Activated naive CD4-positive, alpha-beta T cell treated with anti-CD3 and anti-CD28 coated beads, Interleukin-2, amount 50 U/mL, for 16 hours (primary cell): ENCODE measurements at regions not wholly inside any gene's neighbourhood (a gene's known extent, or its start where the extent isn't known, plus 50 kb on each side); places are given as distances from the start of the nearest gene placed in this dataset.

Experiments
- DNase-seq: peaks from one replicate; pipeline ENCODE4 v3.0.0-alpha.2; 2020

DNA sequence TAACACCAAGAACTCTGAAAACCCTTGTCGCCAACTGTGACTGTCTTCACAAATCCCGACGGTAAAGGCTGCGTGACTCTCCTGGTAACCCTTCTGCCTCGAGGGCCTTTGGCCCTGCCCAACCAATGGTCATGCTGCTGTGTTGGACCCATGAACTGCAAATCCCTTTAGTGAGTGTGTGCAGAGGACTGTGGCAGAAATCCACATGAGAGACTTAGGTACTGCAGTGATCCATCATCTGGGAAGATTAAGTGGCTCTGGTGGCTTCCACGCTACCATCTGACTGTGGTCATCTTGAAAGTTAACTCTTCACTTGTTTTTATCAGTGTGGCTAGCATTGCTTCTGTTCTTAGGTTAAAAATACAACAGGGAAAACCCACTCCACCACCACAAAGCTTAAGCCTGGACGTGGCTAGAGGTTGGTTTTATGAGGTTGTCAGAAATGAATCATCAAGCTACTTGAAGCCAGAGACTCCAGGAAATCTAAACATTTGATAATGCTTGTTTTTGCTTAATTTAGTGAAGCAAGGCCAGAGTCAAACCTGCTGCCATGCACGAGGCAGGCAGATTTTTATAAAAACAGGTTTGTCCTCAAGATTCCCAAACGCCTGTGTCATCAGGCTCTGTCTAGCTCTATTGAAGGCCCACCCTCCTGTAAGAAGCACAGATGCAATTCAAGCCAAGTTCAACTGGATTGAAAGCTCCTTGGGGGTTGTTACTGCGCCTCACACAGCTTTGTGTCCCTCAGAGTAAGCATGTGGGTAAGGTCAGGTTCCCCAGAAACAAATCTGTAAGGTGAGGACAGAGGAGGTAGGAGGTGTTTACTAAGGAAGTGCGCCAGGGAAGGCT is 52.7 kb upstream of the ERCC6L2 start:
- no peak for DNase-seq

DNA sequence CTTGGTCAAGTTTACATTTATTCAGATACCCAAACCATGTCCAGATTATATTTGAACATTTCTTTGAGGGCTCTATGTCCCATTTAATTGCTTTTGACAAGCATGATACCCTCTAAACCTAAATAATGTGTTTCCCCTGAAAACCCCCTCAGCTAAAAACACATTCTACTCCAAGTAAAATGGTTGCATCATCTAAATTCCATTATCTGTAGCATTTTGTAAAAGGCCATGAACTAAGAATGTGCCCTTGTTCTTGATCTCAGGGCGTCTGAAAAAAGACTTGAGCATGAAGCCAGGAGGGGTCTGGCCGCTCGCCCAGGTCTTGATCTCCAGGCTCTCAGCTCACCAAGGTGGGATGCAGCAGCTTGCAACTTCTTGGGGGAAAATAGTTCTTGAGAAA is 53.5 kb upstream of the ERCC6L2 start:
- DNase-seq, result no peak

DNA sequence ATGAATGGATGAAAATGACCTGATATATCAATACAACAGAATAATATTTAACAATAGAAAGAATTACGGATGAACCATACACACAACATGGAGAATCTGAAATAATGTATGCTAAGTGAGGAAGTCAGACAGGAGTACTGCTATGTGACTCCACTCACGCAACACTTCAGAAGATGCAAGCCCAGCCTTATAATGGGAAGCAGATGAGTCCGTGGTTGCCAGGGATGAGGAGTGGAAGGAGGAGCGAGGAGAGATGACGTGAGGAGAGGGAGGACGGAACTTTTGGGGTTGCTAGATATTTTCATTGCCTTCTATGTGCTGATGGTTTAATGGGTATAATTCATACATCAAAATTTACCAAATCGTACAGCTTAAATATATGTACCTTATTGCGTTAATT is 55.4 kb upstream of the ERCC6L2 start:
- no peak for DNase-seq

DNA sequence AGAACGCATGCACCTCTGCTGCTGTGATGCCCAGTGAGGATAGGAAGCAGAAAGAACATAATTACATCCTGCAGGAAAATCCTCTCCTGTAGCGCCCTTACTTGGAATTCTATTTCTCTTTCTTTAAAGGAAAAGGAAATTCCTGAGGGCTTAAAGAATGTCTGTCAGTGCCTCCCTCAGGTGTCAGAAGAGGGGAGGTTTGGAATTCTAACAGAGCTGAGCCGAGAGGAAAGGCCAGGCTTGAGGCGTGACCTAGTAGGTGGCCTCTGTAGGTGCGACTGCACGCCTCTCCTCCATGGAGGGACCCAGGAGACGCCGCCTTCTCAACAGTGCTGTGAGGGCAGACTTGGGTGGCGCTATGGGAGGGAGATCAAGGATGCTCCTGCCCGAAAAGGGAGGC is 55.9 kb upstream of the ERCC6L2 start:
- no peak for DNase-seq

DNA sequence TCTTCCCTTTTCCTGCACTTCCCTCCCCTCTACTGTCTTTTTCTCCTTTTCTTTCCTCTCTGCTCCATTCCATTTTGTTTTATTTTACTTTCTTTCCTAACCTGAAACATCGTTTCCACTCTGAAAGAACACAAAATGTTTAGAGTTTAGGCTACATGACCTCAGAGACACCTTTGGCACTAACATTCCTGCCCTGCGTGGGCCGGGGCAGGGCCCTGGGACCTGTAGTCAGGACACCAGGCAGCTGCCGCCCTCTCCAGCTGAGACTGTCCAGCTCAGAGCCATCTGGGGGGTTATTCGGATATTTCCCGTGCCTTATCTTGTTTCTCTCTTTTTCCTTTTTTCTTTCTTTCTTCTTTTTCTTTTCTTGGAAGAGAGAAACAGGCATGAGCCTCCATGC is 58.3 kb upstream of the ERCC6L2 start:
- no peak for DNase-seq

DNA sequence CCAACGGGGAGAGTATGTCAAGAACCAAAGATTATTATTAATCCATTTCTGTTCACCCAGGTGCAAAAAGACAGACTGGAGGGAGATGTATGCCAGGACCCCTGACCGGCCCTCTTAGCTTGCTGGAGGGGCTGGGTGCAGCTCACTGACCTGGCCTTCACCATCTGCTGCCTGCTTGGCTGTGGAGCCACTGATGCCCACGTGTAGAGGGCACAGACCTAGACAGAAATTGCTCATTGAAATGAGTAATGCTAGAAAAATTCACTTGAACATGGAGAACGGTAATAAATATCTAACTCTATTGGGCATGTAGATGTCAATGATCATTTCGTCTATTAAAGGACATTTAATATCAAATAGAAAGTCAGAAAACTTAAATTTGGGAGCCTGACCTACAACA is 58.8 kb upstream of the ERCC6L2 start:
- no peak for DNase-seq

DNA sequence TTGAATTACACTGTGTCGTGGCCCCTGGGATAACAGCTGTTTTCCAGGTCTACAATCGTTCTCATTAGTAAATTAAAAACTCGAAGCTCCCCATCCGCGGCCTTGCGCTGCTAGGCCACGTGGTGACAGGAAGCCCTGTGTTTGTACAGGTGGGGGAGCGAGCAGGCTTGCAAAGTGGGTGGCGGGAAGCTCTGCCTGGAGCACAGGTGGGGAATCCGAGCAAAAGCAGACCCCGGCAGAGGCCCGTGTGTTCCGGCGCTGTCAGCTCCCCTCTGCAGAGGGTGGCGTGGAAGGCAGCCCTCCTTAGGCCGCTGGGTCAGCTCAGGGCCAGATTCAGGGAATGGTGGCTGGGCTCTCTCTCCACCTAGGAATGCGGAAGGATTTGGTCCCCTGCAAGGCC is 59.5 kb upstream of the ERCC6L2 start:
- no peak for DNase-seq

DNA sequence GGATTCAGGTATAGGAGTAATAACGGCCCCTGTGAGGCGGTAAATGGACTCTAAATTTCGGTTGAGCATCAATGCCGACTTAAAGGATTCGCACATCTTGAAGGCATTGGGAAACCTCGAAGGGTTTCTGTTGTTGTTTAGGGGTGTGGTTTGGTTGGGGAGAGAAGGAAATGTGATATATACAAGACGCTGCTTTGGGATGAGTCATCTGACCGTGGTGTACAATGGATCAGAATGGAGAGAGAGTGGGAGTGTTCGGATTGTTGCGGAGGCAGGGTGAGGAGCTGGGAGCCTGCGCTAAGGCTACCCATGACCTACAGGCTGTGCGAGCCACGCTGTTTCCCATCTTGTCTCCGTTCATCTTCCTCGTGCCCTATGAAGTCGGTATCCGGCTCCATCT is 60.4 kb upstream of the ERCC6L2 start:
- DNase-seq, result no peak

DNA sequence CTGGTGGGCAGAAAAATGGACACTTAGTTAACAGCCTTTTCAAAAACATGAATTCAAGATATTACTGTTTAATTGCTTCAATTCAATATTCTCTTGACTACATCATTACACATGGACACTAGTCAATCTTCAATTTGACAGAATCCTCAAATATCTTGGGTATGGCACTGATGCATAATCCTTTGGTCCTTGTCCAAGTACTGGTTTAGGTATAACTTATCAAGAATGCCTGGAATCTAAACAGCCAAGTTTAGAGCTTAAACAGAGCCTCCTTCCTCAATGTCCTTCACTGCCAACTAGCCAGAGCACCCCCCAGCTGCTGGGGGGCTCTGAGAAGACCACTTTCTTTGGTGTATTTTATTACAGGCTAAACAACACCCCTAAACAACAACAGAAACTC is 61.6 kb upstream of the ERCC6L2 start:
- no peak for DNase-seq

DNA sequence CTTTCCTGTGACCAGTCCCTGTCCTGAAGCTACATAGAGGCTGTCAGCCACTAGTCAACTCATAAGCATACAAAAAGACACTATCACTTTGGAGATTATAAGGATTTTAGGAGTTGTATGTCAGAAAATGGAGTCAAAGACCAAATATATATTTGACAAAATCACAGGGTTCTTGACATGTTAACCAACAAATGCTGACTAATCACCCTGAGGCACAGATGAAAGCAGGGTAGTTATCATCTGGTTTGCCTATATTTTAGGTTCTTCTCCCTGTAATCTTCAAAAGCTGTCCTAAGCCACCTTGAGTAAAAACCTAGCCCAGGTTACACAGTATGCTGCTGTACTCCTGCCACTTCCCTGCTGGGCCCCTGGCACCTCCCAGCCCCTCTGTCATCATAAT is 64.7 kb upstream of the ERCC6L2 start:
- no peak for DNase-seq

DNA sequence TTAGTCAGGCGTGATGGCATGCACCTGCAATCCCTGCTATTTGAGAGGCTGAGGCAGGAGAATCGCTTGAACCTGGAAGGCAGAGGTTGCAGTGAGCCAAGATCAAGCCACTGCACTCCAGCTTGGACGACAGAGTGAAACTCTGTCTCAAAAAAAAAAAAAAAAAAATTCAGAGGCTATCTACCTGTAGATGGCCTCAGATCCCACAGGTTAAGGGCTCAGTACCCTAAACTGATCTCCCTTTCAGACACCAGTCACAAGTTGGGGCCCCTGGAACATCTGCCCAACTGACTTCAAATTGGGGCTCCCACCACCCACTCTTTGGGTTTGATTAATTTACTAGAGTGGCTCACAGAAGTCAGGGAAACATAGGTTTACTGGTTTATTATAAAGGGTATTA is 65.4 kb upstream of the ERCC6L2 start:
- no peak for DNase-seq

DNA sequence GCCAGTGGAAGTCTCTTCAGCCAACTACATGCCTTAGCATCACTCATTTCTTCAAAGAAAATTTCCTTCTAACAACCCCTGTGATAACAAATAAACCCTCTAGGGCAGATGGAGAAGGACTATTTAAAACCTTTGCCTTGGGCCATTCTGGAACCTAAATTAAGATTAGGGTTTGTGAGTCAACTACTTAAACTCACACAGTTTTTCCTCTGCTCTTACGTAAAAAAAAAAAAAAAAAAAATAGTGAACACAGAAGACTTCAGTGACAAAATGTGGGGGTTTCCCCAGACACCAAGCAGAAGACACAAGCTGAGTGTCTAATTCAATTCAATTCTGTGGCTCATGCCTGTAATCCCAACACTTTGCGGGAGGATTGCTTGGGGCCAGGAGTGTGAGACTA is 65.8 kb upstream of the ERCC6L2 start:
- DNase-seq, result no peak

DNA sequence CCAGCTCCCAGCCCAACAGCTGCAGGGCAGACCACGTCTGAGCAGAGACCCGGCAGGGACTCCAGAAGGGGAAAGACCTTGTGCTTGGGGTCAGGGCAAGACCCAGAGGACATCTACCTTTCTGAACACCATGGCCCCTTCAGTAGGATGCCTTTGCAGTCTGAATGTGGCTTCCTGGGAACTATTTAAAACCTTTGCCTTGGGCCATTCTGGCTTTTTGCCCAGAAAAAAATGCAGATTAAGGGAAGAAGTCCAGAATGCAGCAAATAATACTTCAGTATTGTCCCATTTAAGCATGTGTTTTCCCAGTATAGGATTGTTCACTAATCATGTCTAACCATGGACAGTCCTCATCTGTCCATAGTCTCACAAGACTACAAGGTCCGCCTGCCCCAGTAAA is 67.5 kb upstream of the ERCC6L2 start:
- DNase-seq, result no peak

DNA sequence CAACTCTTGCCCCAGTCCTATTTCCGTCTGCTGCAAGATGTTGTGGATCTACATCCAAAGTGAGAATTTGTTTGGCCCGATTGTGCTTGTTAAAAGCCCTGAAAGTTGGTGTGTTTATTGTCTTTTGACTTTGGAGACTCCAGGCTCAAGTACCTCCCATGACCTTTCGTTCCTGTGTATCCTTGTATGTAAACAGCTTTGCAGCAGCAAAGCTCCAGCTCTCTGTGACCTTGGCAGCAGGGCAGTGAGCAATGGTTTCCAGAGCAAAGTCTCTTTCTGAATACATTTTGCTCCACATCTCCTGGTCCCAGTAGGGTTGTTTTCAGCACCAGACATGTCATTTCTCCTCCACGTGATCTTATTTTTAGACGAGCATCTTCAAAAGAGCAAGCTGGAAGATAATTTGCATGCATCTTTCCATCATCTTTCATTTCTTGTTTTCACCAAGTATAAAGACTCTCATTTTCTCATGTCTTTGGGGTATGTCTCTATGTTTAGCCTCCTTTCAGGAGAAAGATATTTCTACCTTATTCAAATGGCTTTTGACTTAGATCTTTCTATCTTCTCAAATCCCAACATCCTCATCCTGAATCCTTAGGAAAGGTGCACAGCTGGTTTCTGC is 68.1 kb upstream of the ERCC6L2 start:
- DNase-seq, result no peak

DNA sequence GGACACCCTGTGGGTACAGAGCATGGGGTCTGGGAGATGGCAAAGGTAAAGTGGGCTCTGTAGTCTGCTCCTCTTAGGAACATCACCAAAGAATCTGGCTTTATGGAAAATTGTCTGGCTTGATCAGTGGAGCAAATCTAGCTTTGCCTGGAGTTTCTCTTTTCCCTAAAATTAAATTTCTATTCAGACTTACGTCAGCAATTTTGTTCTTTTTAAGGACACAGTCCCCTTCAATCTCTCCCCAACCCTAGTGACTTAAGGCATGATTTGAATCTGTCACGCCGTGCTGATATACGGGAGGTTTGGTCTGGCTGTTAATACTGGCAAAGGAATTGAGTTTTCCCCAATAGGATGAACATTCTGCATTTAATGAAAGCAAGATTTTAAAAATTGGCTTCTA is 72.3 kb upstream of the ERCC6L2 start:
- no peak for DNase-seq

DNA sequence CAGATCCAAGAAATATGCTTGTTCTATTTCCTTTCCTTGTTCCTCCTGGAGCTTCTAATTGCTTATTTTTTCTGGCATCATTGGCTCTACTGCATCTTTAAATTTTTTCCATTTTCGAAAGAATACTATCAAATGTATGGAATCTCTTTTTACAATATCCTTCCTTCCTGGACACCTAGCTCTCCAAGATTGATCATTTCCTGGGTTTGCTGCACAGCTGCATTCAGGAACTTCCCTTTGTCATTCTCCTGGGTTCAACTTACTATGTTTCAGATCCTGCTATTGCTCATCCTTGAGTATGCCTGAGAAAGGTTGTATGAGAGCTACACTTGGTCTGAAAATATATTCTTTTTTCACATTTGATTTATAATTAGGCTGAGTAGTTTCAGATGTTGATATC is 73.7 kb upstream of the ERCC6L2 start:
- no peak for DNase-seq

DNA sequence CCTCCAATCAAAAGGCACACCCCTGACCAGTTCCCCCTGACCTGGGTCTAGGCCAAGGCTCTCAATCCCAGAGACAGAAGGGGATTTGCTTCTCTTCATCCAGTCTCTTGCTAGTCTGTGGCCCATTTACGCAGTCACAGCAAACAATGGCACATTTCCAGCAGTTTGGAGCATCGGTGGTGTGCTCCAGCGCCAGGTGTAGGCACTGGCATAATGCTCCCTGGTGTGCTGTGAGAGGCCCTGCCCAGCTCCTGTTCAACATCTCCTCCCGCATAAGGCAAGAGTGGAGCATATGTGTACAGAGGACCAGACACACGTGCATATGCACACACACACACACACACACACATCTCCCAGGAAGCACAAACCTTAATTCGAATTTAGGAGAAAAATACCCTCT is 79.5 kb upstream of the ERCC6L2 start:
- no peak for DNase-seq

DNA sequence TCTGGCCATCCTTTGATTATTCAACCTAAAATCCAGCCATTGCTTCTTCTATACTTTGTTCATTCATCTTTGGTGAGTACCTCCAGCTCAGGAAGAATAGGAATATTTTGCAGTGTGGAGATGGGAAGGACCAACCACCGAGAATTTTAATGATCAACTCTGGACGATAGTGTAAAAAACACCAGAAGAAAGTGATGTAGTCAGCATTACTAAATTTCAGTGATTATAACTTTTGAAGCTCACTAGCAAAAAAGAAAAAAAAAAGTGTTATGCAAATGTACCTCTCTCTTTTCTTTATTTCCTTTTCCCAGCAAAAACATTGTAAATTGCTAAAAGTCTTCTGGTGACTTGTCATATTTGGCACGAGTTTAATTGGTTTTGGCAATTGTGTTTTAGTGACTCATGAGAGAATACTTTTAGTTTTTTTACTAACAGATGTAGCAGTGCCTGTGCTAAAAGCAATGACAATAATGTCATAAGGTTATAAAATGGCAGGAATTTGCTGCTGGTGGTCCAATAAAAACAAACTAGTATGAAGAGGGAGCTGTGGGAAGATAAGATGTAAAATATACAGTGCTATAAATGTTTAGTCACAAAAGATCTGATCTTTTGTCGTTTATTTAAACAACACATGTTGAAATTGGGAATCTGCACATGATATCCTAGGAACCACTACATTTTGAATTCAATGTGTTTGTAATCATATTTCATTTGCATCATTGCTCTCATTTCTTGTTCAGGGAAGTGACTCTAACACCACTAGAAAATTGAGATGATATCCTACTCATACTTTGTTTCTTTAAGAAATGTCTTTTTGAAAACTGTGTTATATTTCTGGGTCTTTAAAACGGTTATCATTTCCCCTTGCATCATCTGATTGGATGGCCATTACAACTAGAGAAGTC is 81.3 kb upstream of the ERCC6L2 start:
- no peak for DNase-seq

DNA sequence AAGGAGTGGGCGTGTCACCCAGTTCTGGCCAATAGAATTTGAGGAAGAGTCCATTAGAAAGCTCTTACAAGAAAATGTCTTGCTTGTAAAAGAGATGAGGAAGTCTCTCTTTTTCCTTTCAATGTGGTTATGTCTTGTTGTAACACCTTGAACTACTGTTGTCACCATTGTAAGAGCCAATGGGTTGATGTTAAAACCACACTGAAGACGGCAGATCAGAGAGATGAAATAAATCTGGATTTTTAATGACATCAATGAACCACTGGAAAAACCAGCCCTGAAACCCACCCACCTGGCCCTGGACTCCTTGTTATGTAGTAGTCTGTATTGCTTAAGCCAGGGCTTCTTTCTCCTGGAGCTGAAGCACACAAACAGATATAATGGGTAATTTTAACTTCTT is 83.8 kb upstream of the ERCC6L2 start:
- DNase-seq, result no peak

DNA sequence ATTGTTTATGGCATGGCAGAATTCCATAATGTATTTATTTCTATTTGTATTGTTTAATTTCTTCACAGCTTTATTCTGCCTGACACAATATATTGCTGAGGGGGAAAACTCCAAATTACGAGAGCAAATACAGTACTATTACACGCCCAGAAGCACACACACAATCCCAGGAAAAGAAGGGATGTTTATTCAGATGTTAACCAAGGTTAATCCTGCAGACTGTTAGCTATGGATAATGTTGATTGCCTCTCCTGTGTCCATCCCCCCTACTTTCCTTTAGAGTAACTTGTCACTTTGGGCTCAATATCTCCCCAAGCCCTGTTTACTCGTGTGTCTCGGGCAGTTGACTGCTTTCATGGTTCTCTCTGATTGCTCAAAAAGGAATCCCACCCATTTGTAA is 84.2 kb upstream of the ERCC6L2 start:
- DNase-seq, result no peak

DNA sequence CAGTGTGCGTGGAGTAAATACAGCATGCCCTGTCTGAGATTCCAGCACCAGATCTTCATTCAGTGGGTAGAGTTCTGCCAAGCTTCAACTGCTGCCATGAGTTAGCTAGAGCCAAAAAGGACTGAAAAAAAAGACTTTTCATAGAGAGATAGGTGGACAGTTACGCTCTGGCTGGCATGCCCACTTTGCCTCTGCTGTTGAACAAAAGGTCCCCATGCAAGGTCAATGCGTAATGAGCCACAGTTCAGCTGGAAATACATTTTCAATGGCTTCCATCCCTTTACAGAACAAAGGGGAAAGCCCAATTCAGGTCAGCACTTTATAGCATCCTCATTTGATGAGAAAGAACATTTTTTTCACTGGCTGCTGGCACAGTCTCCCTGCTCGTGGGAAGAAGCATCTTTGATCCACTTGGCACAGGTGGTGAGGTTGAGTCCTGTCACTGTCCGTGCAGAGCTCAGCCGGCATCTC is 86.9 kb upstream of the ERCC6L2 start:
- DNase-seq, result no peak

DNA sequence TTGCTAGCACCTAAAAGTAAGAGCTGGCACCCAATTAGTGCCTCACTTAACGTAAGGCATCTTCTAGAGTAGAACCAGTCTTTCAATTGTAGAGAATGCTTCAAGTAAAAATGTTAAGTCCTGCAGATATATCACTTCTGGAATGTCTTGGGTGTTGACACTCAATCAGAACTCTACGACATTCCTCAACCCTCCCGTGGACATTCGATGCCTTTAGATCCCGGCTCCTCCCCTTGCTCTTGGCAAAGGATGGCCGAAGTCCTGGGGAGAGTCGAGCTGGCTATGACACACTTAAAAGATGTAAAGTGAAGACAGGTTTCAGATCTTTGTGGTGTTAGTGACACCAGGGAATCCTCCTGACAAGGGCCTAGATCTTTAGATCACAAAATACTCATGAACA is 87.5 kb upstream of the ERCC6L2 start:
- no peak for DNase-seq

DNA sequence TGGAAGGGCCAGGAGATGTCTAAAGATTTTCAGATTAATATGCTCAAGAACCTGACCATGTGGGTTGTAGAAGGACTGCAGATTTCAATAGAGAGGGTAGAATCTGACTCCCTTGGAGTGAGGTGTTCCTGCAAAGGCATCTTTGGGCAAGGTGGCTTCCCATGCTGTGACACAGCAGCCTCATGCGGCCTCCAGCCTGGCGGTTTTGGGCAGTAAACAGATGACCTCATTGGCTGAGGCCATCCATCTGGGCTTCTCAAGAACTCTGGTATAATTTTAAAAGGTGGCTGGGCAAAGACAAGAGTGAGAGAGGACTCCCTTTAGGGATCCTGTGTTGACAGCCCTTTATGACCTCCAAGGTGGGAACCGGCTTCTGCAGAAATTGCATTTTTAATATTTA is 90.3 kb upstream of the ERCC6L2 start:
- no peak for DNase-seq

DNA sequence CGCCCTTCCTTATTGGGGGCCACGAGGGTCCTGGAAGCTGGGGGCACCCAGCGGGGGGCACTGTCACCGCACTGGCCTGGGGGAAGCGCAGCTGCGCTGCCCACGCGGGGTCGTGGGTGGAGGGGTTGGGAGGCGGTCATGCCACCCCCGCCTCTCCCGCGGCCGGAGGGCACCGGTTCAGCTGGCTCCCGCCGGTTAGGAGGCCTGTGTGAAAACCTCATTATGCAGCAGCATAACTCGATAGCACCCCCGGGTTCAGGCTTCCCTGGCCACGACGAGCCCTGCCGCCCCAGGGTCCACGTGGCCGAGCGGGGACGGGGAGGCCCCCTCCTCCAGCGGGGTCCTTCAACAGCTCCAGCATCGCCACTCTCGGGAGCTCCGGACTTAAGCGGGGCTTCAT is 91.2 kb upstream of the ERCC6L2 start:
- no peak for DNase-seq
